IMR-90 (cell line): ENCODE measurements at regions not wholly inside any gene's neighbourhood (a gene's known extent, or its start where the extent isn't known, plus 50 kb on each side); places are given as distances from the start of the nearest gene placed in this dataset.

Experiments used
- ATAC-seq: fragments of 200-7000 bp; cut with Tn5 transposase; 2 replicates; pipeline ENCODE4 v1.9.1; 2020; ENCODE audit warnings: low read depth, mild to moderate bottlenecking, moderate library complexity
- BruUV-seq: library from RNA; stranded (reverse); fragments of 400-500 nt; replicated peaks from 2 replicates; lab custom pipeline; 2021; lab: Mats Ljungman, UMichigan
- CTCF ChIA-PET: fragments of 300-600 bp; formaldehyde crosslinking; extraction: SDS; loops from one replicate; lab custom pipeline; 2021; ENCODE audit warnings: antibody characterized with exemption; lab: Yijun Ruan, JAX
- POLR2A ChIA-PET: fragments of 300-600 bp; sonication (Branson Sonifier 250); formaldehyde crosslinking; loops from one replicate; lab custom pipeline; 2022; ENCODE audit warnings: antibody characterized with exemption; ENCODE audit not compliant: unreplicated experiment; lab: Charles Lee
- DNase-seq: peaks from one replicate; pipeline ENCODE4 v3.0.0; 2013
- H2AFZ ChIP-seq: replicated peaks from 2 replicates; pipeline ENCODE3; 2013; ENCODE audit warnings: low read length, mild to moderate bottlenecking; ENCODE audit not compliant: poor library complexity
- H2AK5ac ChIP-seq: 2 replicates; pipeline ENCODE4 v1.6.1; 2013; ENCODE audit warnings: low read depth, low read length, inconsistent platforms
- H2AK9ac ChIP-seq: replicated peaks from 2 replicates; pipeline ENCODE3; 2013; ENCODE audit warnings: mild to moderate bottlenecking, low read depth, low read length, moderate library complexity; ENCODE audit not compliant: poor library complexity
- H2BK120ac ChIP-seq: 2 replicates; pipeline ENCODE4 v1.6.1; 2013; ENCODE audit warnings: low read depth, low read length, inconsistent platforms
- H2BK15ac ChIP-seq: 3 replicates; pipeline ENCODE4 v1.6.1; 2013; ENCODE audit warnings: low read depth, low read length, inconsistent platforms
- H2BK20ac ChIP-seq: 2 replicates; pipeline ENCODE4 v1.6.1; 2013; ENCODE audit warnings: low read depth, mild to moderate bottlenecking, inconsistent platforms, low read length, moderate library complexity
- H2BK5ac ChIP-seq: 2 replicates; pipeline ENCODE4 v1.6.1; 2013; ENCODE audit warnings: mild to moderate bottlenecking, low read depth, low read length, inconsistent platforms; ENCODE audit not compliant: poor library complexity, severe bottlenecking
- H3K14ac ChIP-seq: replicated peaks from 2 replicates; pipeline ENCODE4 v1.6.1; 2013; ENCODE audit warnings: low read depth, low read length, inconsistent platforms
- H3K18ac ChIP-seq: 2 replicates; pipeline ENCODE4 v1.6.1; 2013; ENCODE audit warnings: low read depth, low read length, control low read depth
- H3K23ac ChIP-seq: 2 replicates; pipeline ENCODE4 v1.6.1; 2013; ENCODE audit warnings: low read depth, low read length, inconsistent platforms
- H3K27ac ChIP-seq: 2 replicates; pipeline ENCODE4 v1.5.1; 2013; ENCODE audit warnings: mild to moderate bottlenecking, control low read depth, low read length; ENCODE audit not compliant: insufficient read depth
- H3K27me3 ChIP-seq: 2 replicates; pipeline ENCODE4 v1.6.1; 2013; ENCODE audit warnings: low read length; ENCODE audit not compliant: control insufficient read depth, insufficient read depth
- H3K36me3 ChIP-seq: 2 replicates; pipeline ENCODE4 v1.6.1; 2013; ENCODE audit warnings: low read length, mixed read lengths; ENCODE audit not compliant: control insufficient read depth, insufficient read depth
- H3K4ac ChIP-seq: 2 replicates; pipeline ENCODE4 v1.6.1; 2013; ENCODE audit warnings: low read depth, low read length, inconsistent platforms
- H3K4me1 ChIP-seq: 2 replicates; pipeline ENCODE4 v1.6.1; 2013; ENCODE audit warnings: low read length, mixed read lengths; ENCODE audit not compliant: control insufficient read depth, insufficient read depth
- H3K4me2 ChIP-seq: 2 replicates; pipeline ENCODE4 v1.6.1; 2013; ENCODE audit warnings: low read depth, mild to moderate bottlenecking, control low read depth, low read length, moderate library complexity
- H3K4me3 ChIP-seq: 2 replicates; pipeline ENCODE4 v1.5.1; 2013; ENCODE audit warnings: low read depth, mild to moderate bottlenecking, control low read depth, low read length, moderate library complexity; ENCODE audit not compliant: insufficient read depth
- H3K56ac ChIP-seq: 2 replicates; pipeline ENCODE4 v1.6.1; 2013; ENCODE audit warnings: low read length, inconsistent platforms; ENCODE audit not compliant: insufficient read depth; ENCODE audit errors: extremely low read depth
- H3K79me1 ChIP-seq, 2 experiments: 2 replicates each; pipeline ENCODE4 v1.6.1; 2013; ENCODE audit warnings: low read length in 2 of 2, inconsistent platforms in 1 of 2, low read depth in 1 of 2
- H3K9ac ChIP-seq: 2 replicates; pipeline ENCODE4 v1.6.1; 2013; ENCODE audit warnings: low read depth, low read length, control low read depth
- H3K9me1 ChIP-seq: 2 replicates; pipeline ENCODE4 v1.6.1; 2013; ENCODE audit warnings: low read length, inconsistent platforms; ENCODE audit not compliant: insufficient read depth
- H3K9me3 ChIP-seq: 2 replicates; pipeline ENCODE4 v1.6.1; 2013; ENCODE audit warnings: low read length; ENCODE audit not compliant: control insufficient read depth, insufficient read depth
- H4K20me1 ChIP-seq: 2 replicates; pipeline ENCODE4 v1.6.1; 2013; ENCODE audit warnings: low read length, inconsistent platforms; ENCODE audit not compliant: insufficient read depth
- H4K5ac ChIP-seq: 2 replicates; pipeline ENCODE4 v1.6.1; 2013; ENCODE audit warnings: mild to moderate bottlenecking, low read depth, low read length, control low read depth
- H4K8ac ChIP-seq, 2 experiments: 2 replicates each; pipeline ENCODE4 v1.6.1; 2013; ENCODE audit warnings: low read depth in 2 of 2, low read length in 2 of 2, control low read depth in 1 of 2, inconsistent platforms in 1 of 2
- H4K91ac ChIP-seq: 2 replicates; pipeline ENCODE4 v1.6.1; 2013; ENCODE audit warnings: low read depth, low read length, inconsistent platforms; ENCODE audit not compliant: insufficient read depth
- BHLHE40 ChIP-seq: fragments of 150-350 bp; IDR thresholded peaks from 2 replicates; pipeline ENCODE4 v1.6.1; 2016; ENCODE audit warnings: mild to moderate bottlenecking, low read depth, low read length
- CEBPB ChIP-seq: IDR thresholded peaks from 2 replicates; pipeline ENCODE4 v1.6.1; 2012; ENCODE audit warnings: low read depth, low read length, improper control_type of control experiment
- FOS ChIP-seq: fragments of 150-350 bp; IDR thresholded peaks from 2 replicates; pipeline ENCODE4 v1.6.1; 2016; ENCODE audit warnings: low read depth, low read length
- MAFK ChIP-seq: IDR thresholded peaks from 2 replicates; pipeline ENCODE4 v1.6.1; 2012; ENCODE audit warnings: low read depth, low read length, improper control_type of control experiment
- MAZ ChIP-seq: IDR thresholded peaks from 2 replicates; pipeline ENCODE4 v1.6.1; 2012; ENCODE audit warnings: low read depth, mild to moderate bottlenecking, low read length, improper control_type of control experiment, moderate library complexity, borderline replicate concordance
- MXI1 ChIP-seq: IDR thresholded peaks from 2 replicates; pipeline ENCODE4 v1.6.1; 2012; ENCODE audit warnings: low read depth, mild to moderate bottlenecking, low read length, moderate library complexity, borderline replicate concordance
- NFE2L2 ChIP-seq: fragments of 150-350 bp; IDR thresholded peaks from 2 replicates; pipeline ENCODE4 v1.6.1; 2016; ENCODE audit warnings: low read depth, mild to moderate bottlenecking, low read length
- POLR2A ChIP-seq: IDR thresholded peaks from 2 replicates; pipeline ENCODE4 v1.6.1; 2012; ENCODE audit warnings: mild to moderate bottlenecking, low read depth, low read length
- RAD21 ChIP-seq: IDR thresholded peaks from 2 replicates; pipeline ENCODE4 v1.6.1; 2012; ENCODE audit warnings: low read length, improper control_type of control experiment
- RCOR1 ChIP-seq: IDR thresholded peaks from 2 replicates; pipeline ENCODE4 v1.6.1; 2012; ENCODE audit warnings: mild to moderate bottlenecking, low read length, improper control_type of control experiment; ENCODE audit not compliant: insufficient replicate concordance
- RFX5 ChIP-seq: IDR thresholded peaks from 2 replicates; pipeline ENCODE4 v1.8.0; 2012; ENCODE audit warnings: low read depth, mild to moderate bottlenecking, low read length, moderate library complexity
- SMC3 ChIP-seq: fragments of 150-350 bp; IDR thresholded peaks from 2 replicates; pipeline ENCODE4 v1.6.1; 2016; ENCODE audit warnings: low read depth, mild to moderate bottlenecking, antibody characterized with exemption, low read length, moderate library complexity
- WGBS, 2 experiments: methylation state at CpG; one replicate each; pipeline versions ENCODE4 v1.1.5 to v1.1.7; 2013; ENCODE audit warnings: missing lambda C conversion rate in 2 of 2; ENCODE audit not compliant: insufficient read length in 1 of 2; ENCODE audit errors: extremely low coverage in 2 of 2; 5-methylcytosine and 5-hydroxymethylcytosine counted together
- dilution Hi-C: fragments of 300-500 bp; cut with HindIII; formaldehyde crosslinking; loops from one replicate; pipeline ENCODE4 v1.14.3; 2018; ENCODE audit warnings: low sequenced_read_pairs; ENCODE audit not compliant: unreplicated experiment
- in situ Hi-C: fragments of 300-500 bp; cut with MboI; formaldehyde crosslinking; loops from 3 replicates; pipeline ENCODE4 v1.14.3; 2019; ENCODE audit warnings: low sequenced_read_pairs, inconsistent platforms, mixed read lengths
- intact Hi-C: fragments of 100-400 bp; cut with micrococcal nuclease; formaldehyde crosslinking; loops from 2 replicates; pipeline ENCODE4 v1.10.0; 2022
- TF ChIP-seq, protein P1 (sequence below): fragments of 150-350 bp; IDR thresholded peaks from 2 replicates; pipeline ENCODE4 v1.6.1; 2017; ENCODE audit warnings: mild to moderate bottlenecking, antibody characterized with exemption, low read length, low read depth
- TF ChIP-seq, protein P2 (sequence below): fragments of 150-350 bp; IDR thresholded peaks from 2 replicates; pipeline ENCODE4 v1.6.1; 2016; ENCODE audit warnings: low read depth, mild to moderate bottlenecking, low read length, moderate library complexity, borderline replicate concordance
- TF ChIP-seq, protein P3 (sequence below): conservative IDR thresholded peaks from 2 replicates; pipeline ENCODE4 v1.5.1; 2012; ENCODE audit warnings: mild to moderate bottlenecking, low read depth, low read length, improper control_type of control experiment

DNA sequence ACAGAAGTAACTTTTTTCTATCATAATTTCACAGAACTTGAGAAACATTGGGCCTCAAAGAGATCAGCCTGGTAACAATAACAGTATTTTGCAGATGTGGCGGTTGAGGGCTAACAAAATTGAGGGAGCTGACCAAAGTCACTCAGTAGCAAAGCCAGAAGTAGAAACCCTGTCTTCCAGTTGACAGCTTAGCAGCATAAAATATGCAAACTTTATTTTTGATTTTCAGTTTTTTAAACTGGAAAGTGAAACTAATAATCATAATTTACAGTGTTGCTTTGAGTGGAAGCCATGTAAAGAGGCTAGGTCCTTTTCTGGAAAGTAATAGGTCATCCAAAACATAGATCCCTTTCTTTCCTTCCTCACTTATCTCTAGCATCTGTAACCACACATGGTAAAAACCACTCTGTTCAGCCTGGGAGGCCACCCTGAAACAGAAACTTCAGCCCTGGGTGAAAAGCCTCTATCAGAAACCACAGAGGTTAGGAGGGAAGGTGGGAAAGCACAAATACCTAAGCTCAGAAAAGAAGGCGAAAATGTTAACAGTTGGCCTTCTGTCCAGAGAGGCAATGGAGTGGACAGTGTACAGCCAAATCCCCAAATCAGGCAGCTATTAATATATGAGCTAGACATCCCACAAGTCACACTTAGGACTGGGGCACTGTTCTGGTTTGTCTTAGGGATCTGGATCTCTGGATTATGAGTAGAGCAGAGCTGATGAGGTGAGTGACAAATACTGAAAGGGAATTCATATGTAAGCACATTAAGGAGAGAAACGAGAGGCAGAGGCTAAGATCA is 61.1 kb upstream of the ARSJ start:
- dilution Hi-C loops, result no loop called here
- H3K18ac ChIP-seq, result peak overlapping the region; percentile 46; the same call in 1 of the 2 replicates
- H3K4me2 ChIP-seq, result peak overlapping the region; percentile 61
- TF ChIP-seq, protein P1, sequence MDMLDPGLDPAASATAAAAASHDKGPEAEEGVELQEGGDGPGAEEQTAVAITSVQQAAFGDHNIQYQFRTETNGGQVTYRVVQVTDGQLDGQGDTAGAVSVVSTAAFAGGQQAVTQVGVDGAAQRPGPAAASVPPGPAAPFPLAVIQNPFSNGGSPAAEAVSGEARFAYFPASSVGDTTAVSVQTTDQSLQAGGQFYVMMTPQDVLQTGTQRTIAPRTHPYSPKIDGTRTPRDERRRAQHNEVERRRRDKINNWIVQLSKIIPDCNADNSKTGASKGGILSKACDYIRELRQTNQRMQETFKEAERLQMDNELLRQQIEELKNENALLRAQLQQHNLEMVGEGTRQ, result no peak
- TF ChIP-seq CEBPB, result no peak
- no peak for TF ChIP-seq MAFK
- TF ChIP-seq MAZ, result no peak
- TF ChIP-seq RFX5, result no peak
- TF ChIP-seq, protein P2, sequence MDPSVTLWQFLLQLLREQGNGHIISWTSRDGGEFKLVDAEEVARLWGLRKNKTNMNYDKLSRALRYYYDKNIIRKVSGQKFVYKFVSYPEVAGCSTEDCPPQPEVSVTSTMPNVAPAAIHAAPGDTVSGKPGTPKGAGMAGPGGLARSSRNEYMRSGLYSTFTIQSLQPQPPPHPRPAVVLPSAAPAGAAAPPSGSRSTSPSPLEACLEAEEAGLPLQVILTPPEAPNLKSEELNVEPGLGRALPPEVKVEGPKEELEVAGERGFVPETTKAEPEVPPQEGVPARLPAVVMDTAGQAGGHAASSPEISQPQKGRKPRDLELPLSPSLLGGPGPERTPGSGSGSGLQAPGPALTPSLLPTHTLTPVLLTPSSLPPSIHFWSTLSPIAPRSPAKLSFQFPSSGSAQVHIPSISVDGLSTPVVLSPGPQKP, result no peak
- TF ChIP-seq MXI1, result no peak
- TF ChIP-seq BHLHE40, result no peak
- no peak for TF ChIP-seq SMC3
- TF ChIP-seq RAD21, result no peak
- TF ChIP-seq RCOR1, result no peak
- TF ChIP-seq FOS, result no peak
- TF ChIP-seq, protein P3, sequence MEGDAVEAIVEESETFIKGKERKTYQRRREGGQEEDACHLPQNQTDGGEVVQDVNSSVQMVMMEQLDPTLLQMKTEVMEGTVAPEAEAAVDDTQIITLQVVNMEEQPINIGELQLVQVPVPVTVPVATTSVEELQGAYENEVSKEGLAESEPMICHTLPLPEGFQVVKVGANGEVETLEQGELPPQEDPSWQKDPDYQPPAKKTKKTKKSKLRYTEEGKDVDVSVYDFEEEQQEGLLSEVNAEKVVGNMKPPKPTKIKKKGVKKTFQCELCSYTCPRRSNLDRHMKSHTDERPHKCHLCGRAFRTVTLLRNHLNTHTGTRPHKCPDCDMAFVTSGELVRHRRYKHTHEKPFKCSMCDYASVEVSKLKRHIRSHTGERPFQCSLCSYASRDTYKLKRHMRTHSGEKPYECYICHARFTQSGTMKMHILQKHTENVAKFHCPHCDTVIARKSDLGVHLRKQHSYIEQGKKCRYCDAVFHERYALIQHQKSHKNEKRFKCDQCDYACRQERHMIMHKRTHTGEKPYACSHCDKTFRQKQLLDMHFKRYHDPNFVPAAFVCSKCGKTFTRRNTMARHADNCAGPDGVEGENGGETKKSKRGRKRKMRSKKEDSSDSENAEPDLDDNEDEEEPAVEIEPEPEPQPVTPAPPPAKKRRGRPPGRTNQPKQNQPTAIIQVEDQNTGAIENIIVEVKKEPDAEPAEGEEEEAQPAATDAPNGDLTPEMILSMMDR, result no peak
- TF ChIP-seq POLR2A, result no peak
- no peak for TF ChIP-seq NFE2L2

More for the DNA sequence above, 61.1 kb upstream of the ARSJ start:
- Histone ChIP-seq H3K4me1 (peaks cover 4% of the 10 kb centered on the region), H2AK9ac (no peak overlapping the region), H3K4me3 (no peak overlapping the region), H4K91ac (no peak overlapping the region), H3K4ac (peak overlapping the region; percentile 61), H2AK5ac (no peak overlapping the region), H3K27ac (peak overlapping the region; percentile 12; the same call in 1 of the 2 replicates), H3K9ac (no peak overlapping the region), H3K36me3 (no peaks in the 10 kb centered on the region), H3K27me3 (no peaks in the 10 kb centered on the region), H3K23ac (peak overlapping the region; percentile 6), H2BK15ac (no peak overlapping the region), H2BK5ac (peak overlapping the region; percentile 16), H4K8ac (peak overlapping the region in 1 of 2 experiments; percentile 29; a peak in 2 of 4 replicates), H3K56ac (no peak overlapping the region), H2AFZ (peak overlapping the region; percentile 55), H3K9me3 (no peaks in the 10 kb centered on the region), H4K20me1 (no peaks in the 10 kb centered on the region), H3K79me1 (no peaks in the 10 kb centered on the region), H3K9me1 (0 out of 2 replicates have a peak, but pooled peaks cover 2% of the 10 kb centered on the region), H2BK120ac (peak overlapping the region; percentile 48), H4K5ac (peak overlapping the region; percentile 63), H2BK20ac (peak overlapping the region; percentile 64), H3K14ac (peak overlapping the region; percentile 33; the same call in 1 of the 2 replicates)
- CTCF ChIA-PET, result no interaction called here
- WGBS, 2 experiments, result no CpG with 5 or more reads among the region's 3 CpGs
- intact Hi-C loops (no loop called here), in situ Hi-C loops (no loop called here)
- BruUV-seq, result no TSS peak
- POLR2A ChIA-PET, result interaction anchor here (0.7 kb wide), 1 partner anchor 58 kb away, joined by 3 read pairs; no protein-coding TSS in a partner anchor
- DNase-seq, result peak; percentile 26
- peak; percentile 72 for ATAC-seq
